Stimulated activated CD8-positive, alpha-beta memory T cell treated with anti-CD3 and anti-CD28 coated beads, Interleukin-4, amount 100 ng/mL, for 24 hours (primary cell): ENCODE measurements at regions not wholly inside any gene's neighbourhood (a gene's known extent, or its start where the extent isn't known, plus 50 kb on each side); places are given as distances from the start of the nearest gene placed in this dataset.

Source experiments
- DNase-seq: peaks from one replicate; pipeline ENCODE4 v3.0.0-alpha.2; 2020; ENCODE audit warnings: low read depth

DNA sequence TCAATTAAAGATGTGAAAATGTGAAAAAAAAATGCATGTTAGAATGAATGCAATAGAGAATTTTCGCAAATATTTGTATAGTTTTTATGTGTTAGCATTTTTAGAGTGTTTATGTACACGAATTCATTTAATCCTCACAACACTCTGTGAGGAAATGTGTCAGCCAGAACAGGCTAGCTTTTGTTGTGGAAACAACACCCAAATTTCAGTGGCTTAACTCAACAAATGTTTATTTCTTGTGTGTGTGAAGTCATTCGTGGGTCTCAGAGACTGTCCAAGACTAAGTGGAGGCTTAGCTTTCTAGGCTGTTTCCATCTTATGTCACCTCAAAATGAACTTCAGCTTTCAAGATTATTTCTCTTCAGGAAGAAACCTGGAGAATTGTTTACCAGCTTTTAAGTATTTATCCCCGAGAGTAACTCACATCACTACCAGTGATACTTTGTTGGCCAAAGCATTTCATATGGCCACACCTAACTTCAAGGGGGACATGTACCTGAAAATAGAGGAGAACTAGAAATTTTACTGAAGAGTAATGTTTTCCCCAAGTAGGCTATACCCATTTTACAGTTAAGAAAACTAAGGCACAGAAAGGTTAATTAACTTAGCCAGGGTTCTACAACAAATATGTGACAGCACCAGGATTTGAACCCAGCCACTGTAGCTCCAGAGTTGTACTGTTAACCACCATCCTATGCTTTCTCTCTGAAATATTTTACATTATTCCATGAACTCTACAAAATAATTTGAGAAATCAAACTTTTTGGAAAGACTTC, 306.1 kb downstream of the QKI start:
- no peak for DNase-seq

DNA sequence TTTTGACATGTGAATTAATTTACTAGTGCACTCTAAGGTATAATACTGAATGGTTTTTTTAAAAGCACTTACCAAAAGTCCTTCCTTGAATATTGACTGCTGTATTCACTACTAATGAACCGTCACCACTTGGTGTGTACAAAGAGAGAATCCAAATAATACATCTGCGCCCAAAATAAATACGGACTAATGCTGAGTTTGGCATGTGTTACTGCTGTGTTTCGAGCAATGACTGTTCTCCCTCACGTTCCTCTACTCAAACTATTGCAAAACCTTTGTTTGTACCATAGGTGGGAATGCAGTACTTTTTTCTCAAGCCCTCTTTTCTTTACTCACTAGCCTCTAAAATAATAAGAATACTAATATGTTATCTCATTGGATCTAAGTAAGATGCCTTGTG, 305.5 kb downstream of the QKI start:
- DNase-seq = no peak

DNA sequence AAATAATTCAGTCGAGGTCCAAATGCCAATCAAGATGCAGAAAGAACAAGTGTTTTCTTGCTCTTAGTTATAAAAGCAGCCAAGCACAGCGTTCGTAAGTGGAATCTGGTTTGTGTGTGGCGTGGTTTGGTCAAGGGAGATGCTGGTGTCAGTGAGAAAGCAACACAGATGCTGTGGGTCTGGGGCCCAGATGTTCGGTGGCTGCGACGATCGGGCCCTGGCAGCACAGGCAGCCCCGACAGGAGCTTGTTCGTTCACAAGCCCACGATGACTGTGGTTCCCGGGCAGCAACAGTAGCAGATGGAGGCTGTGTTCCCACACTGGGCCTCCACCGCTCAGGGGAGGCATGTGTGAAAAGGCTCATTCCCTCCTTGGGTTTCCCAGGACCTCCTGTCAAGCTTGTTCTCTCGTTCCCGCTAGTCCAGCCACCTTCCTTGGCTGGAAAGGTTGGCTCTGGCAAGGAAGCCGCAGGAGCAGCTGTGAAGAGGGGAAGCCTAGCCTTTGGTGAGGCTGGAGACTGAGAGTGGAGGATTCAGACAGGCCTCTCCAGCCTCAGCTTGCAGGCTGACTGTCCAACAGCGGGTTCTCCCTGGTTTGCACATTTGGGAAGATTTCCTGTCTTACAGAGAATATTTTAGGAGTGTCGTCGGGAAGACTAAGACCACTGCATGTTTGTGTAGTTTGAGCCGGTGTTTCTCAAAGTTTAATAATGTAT, 304.7 kb downstream of the QKI start:
- no peak for DNase-seq

DNA sequence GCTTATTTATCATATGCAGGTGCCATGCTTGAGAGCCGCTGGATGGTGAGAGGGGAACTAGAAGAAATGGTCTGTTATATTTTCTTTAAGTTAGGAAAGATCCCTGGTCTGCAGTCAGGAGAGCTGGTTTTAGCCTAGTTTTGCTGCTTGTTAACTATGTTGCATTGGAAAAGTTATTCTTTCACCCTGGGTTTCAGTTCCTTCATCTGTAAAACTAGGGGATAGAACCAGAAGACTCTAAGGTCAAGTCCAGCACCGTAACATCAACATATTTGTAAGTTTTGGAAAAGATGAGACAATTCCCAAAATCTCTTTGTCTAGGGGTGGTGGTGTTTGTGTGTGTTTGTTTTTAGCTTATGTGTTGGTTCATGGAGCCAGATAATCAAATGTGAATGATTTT, 304.0 kb downstream of the QKI start:
- no peak for DNase-seq

DNA sequence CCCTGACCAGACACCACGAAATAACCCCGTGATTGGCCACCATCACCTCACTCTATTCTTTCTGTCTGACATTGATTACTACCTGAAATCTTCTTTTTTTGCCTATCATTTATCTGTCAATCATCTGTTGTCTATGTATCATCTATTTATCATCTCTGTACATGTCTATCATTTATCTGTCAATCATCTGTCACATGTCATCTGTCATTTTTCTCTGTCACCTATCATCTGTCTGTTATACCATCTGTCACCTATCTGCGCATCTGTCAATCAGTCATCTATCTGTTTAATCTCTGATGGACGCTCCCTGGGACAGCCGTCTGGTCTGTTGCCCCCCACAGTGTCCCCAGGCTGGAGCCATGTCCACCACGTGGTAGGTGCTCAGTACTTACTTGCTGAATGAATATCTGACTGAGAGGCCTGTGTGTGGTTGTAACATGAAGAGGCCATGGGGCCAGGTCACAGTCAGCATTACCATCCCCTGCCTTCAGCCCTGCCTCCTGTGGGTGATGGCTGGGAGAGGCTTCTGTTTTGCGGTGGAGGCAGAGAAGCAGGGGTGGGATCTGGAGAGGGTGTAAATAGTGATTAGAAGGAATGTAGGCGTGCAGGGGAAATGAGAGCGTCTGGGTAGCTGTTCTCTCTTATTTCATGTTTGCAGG, 302.7 kb downstream of the QKI start:
- no peak for DNase-seq

DNA sequence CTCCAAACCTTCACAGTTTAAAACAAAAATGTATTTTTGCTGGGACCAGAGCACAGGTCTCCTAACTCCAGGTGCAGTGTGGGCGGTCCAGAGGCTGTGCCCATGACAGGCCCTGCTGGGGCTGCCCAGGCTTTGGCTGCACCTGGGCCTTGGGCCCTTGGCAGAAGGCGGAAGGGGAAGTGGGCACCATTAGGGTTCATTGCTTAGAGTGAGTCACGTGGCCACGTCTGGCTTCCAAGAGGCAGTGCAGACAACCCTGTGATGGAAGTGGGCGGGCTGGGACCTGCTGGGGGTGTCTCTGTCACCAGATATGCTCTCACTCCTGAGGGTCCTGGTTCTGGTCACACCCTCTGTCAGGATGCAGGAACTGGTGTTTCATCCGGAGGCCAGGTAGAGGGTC, 302.2 kb downstream of the QKI start:
- no peak for DNase-seq

DNA sequence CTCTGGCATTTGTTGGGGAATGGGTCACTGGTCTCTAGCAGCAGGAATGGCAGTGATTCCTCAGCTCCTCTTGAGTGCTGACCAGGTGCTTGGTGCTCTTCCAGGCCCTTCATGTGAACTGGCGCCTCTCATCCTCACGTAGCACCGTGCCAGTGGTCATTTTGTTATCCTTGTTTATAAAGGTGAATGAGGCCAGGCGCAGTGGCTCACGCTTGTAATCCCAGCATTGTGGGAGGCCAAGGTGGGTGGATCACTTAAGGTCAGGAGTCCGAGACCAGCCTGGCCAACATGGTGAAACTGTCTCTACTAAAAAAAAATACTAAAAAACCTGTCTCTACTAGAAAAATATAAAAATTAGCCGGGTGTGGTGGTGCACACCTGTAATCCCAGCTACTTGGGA, 301.3 kb downstream of the QKI start:
- DNase-seq = no peak

DNA sequence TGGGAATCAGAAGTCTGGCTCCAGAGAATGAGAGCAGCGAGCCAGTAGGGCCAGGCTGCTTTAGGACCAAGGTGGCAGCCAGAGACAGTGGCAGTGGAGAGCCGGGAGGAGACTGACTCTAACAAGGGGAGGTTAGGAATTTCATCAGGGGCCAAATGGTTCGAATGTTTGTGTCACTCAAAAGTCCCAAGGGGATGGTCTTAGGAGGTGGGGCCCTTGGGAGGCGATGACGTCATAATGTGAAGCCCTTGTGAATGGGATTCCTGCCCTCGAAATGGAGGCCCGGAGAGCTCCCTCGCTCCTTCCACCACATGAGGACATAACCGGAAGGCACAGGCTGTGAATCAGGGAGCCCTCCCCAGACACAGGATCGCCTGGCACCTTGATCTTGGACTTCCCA, 299.7 kb downstream of the QKI start:
- DNase-seq = no peak

DNA sequence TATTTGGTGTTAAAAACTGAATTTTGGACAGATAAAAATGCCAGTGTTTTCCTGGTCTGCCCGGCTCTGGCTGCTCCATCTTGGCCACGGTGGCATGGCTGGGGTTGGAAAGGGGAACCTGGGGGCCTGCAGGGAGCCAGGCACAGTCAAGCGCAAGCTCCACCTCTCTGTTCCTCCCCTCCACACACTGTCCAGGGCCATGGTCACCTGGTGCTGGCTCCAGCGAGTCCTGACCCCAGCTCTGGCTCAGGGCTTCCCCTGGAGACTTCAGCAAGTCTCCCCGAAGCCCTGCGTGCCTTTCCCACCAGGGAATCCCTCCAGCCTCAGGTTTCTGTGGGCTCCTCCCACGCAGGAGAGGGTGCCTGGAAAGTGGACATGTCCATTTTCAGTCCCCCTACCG, 298.5 kb downstream of the QKI start:
- DNase-seq = no peak

DNA sequence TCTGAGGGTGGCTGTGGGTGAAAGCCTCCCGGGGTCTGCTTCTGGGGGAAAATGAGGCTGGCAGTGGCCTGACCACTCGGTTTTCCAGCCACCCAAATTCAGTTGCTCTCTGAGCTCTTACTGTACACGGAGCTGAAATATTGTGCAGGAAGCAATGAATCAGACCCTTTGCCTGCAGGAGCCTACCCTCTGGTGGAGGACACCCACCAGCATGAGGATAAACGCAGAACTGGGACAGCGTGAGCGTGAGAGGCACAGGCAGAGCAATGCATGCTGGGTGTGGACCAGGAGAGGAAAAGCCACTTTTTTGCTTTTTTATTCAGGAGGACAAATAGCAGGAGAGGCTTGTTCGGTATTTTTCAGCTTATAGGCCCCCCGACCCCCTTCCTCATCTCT, 298.0 kb downstream of the QKI start:
- DNase-seq = no peak

DNA sequence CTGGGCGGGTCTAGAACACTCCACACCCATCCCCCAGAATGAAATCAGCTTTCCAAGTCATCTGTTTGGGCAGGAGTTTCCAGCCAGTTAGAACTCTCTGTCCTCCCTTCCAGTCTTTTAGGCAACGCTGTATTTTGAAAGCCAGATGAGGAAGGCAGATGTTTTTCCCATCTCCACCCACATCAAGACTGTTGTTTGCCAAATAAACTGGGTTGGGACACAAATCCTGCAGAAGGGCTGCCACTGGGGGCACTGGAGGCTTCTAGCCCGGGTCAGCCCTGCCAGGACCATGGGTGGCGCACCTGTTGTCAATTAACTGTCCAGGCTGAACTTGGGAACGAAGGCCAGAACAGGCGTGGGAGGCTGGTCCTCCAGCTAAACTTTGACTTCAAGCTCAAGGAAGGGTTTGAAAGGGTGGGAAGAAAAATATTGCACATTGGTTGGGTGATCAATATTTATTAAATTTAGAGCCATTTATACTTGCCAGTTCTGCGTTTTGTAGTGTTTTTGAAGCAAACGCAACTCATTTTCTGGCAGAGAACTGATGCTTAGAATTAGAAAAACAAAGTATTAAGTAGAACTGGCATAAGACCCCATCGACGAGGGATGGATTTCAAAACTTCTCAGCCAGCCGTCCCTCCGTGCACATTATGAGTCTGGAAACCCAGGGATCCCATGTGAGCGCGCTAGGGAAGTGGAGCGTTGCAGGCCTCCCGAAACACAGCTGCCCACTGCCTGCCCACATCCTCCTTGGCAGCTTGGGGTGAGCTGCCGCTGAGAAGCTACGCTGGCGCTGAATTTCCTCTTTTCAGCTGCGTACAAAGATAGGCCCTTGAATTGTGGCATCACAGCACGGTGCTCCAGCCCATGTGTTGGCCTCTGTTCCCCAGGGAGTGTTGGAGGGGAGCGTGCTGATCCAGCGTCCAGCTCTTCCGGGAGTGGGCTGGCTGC, 297.4 kb downstream of the QKI start:
- no peak for DNase-seq

DNA sequence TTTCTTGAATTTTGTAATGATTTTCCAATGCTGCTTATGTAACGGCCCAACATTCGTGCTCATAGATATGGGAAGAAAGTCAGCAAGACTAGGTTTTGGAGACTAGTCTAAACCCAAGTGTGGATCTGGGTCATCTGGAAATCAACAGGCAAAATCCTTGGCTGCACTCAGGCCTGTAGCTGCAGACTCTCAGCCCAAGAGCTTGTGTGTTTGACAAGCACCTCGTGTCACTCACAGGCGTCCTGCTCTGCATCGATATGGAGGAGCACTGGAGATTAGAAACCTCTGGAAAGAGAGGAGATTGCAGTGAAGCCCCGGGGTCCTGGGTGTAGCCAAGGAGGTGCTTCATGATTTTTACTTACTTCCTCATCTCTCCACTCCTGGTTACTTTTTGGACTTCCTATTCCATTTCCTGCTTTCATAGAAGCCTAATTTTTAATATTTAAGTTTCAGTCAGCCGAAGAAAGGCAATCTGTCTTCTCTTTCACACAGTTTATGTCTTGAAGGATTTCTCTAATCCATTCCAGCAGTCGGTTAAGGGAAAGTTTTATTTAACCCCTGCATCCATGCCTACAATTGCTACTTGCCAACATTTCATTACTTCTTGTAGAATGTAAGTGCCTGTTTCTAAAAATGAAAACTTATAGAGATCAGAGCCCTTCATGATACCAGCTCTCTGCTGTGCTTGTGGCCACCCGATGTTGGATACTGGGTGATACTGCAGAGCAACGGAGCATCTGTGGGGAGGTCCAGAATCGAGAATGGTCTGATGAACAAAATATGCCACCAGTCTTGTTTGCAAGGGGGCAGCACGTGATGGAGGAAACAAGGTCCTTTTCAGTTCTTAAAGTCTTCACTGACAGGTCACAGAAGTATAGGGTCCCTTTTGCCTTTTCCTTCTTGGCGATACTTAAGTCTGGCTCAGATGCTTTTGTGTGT, 296.3 kb downstream of the QKI start:
- no peak for DNase-seq

DNA sequence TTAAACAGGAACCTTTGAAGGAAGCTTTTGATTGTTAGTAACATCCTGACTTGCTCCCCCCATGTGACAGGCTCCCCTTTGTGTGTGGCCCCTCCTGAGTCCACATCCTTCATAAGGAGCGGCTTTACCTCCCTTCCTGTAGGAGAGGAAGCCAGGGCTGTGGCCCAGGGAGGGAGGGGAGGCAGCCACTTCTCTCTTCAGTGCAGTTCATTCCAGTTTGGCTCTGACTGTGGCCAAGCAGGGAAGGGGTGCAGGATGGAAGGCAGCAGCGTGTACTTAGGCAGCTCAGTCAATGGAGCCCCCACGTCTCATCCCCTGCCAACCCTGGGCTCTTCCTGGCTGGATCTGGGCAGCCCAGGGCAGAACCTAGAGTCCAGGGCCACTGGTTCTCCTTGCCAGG, 295.2 kb downstream of the QKI start:
- no peak for DNase-seq

DNA sequence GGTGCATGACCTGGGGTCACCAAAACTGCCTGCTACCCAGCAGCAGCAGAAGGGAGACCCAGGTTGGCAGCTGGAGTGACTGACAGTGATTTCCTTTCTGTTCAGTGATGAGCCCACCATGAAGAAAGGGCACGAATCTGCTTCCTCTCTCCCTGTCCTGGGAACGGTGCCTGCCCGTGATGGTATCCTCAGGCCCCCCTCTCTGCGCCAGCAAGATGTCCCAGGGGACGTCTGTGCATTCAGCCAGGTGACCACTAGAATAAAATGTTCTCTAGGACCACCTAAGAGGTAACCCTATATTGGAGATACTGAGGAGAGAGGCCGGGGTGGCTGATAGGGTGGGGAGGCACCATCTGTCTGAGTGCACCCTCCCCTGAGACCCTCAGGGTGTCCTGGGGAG, 294.7 kb downstream of the QKI start:
- DNase-seq = no peak

DNA sequence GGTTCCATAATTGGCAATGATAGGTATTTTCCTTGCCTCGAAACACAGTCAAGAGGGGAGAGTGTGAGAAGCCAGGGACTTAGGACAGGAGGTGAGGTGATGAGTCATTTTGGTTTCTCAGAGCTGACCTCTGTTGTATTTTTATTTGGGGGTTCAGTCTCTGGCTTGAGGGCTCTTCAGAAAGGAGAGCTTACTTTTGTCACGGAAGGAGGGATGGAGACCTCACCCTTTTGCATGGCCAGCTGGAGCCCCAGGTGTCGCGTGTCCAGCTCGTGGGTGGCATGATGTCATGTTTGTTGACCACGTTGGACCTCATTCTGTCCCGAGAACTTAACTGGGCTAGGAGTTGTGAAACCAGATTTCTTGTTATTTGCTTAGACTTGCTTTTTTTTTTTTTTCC, 293.9 kb downstream of the QKI start:
- no peak for DNase-seq

DNA sequence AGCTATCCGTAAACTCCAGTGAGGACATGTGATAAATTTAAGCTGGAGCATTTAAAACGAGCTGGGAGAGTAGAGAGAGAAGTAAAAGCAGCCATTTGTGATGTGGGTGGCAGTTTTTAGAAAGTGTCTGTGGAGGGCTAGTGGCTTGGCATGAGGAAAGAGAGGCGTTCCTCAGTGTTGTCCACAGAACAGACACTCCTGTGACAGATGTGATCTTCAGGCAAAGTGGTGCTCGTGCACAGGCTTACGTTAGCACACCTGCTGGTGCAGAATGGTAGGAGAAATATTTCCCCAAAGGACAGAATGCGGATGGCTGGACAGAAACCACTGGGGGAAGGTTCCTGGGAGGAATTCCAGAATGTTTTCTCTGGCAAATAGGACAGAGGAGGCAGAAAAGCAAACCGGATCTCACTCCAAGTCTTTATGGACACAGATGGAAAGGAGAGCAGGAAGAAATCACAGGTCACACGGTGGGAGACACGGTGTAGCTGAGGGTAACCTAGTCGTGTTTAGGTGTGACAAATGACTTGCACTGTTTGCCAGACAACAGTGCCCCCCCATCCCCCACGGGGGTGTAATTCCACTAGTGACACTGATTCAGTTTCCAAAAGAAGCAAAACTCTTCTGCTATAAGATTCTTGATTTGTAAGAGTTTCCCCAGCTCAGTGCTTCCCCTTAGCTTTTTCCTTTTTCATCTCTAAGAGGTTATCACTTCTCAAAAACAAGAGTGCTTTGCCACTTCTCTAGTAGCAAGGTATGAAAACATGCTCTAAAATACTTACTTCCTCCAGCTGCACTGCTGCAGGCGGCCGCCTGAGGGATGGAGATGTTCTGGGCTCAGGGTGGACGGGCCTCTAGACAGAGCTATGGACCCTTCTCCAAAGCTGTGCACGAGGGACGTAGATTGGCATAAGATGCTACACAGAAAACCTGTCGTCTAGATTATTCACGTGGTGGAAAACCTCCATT, 293.2 kb downstream of the QKI start:
- DNase-seq = no peak

DNA sequence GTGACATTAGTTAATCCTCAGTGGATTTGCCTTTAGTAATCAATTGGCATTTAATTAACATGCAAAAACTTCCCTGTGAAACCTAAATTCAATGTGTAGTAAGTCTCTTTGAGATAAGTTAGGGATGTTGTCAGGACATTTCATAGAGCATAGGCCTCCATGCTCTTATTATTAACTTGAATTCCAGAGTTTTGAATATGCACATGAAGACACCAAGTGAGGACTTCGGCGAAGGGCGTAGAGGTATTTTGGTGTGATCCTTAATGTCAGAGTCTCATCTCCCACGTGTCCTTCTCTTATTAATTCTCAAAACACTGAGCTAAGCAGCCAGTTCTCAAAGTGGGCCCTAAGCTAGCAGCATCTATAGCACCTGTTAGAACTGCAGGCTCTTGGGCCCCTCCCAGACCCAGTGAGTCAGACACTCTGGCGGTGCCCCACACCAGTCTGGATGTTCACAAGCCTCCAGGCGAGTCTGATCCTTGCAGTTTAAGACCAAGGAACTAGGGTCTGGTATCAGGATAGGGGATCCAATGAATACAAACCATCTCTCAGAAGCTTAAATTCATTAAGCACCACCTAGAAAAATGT, 292.1 kb downstream of the QKI start:
- DNase-seq = no peak

DNA sequence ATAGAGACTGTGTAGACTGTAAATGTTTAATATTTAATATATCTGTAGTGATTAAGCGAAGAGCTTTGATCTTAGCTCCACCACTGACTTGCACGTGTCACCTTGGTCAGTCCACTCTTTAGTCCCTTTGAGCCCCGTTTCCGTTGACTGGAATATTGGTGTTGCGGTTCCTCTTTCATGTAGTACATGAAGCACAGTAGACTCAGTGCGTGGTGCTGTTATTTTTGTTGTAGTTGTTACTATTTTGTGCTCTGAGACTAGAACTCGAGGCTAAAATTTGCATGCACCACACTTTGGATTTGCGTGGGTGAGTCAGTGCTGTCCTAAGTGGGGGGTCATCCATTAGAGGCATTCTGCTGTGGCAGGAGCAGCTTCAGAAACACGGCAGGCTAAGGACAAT, 291.4 kb downstream of the QKI start:
- no peak for DNase-seq

DNA sequence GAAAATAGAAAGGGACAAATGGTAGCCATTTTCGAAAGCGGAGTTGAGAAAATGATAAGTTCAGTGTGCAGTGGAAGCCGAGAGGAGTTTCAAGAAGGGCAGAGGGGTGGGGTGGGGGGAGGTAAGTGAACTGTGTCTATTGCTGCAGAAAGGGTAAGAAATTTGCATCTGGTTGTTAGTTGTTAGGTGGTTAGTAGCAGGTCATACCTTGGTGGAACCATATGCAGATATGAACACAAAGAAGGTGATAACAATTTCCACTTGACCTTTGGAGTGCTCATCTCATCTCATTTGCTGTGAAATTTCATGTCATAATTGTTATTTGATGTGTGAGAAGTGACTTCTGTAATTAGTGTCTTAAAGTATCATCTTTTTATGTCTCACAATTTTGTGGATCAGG, 288.2 kb downstream of the QKI start:
- DNase-seq = no peak

DNA sequence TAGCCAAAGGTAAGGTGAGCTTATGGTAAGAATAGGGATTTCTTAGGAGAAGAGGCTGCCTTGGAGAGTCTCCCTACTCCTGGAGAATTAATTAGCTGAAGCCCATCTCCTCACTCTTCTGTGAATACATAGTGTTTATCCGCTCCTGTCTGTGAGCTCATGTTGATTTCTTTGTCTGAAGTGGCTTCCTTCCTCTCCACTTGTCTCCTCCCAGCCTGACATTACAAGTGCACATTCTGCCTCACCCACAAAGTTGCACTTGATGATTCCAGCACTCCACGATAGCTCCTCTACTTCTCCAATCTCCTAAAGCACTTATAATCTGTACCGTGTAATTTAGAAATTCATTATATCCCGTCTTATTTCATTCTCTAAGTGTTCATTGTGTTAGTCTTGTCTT, 287.2 kb downstream of the QKI start:
- DNase-seq = no peak
